Mucosa of descending colon (tissue), 3 donors: ENCODE measurements at regions not wholly inside any gene's neighbourhood (a gene's known extent, or its start where the extent isn't known, plus 50 kb on each side); places are given as distances from the start of the nearest gene placed in this dataset.

Experiments used
- ATAC-seq: fragments of 200-7000 bp; cut with Tn5 transposase; one replicate; pipeline ENCODE4 v1.9.1; 2020; ENCODE audit warnings: mild to moderate bottlenecking, moderate library complexity
- DNase-seq, 3 donors: peaks; one replicate each; pipeline ENCODE4 v3.0.0-alpha.2; 2020
- H3K36me3 ChIP-seq: fragments of 200-600 bp; one replicate; pipeline ENCODE4 v1.8.0; 2021; ENCODE audit warnings: low read depth, mild to moderate bottlenecking
- H3K4me1 ChIP-seq: fragments of 200-600 bp; one replicate; pipeline ENCODE4 v1.8.0; 2021; ENCODE audit warnings: low read depth, mild to moderate bottlenecking
- H3K4me3 ChIP-seq: fragments of 200-600 bp; one replicate; pipeline ENCODE4 v1.8.0; 2021; ENCODE audit warnings: mild to moderate bottlenecking
- H3K9me3 ChIP-seq: fragments of 200-600 bp; one replicate; pipeline ENCODE4 v1.8.0; 2021; ENCODE audit warnings: mild to moderate bottlenecking
- CTCF ChIP-seq: fragments of 200-600 bp; IDR thresholded peaks from one replicate; pipeline ENCODE4 v1.8.0; 2022; ENCODE audit warnings: antibody characterized with exemption, mild to moderate bottlenecking
- intact Hi-C, 2 donors: fragments of 100-400 bp; cut with DNase I in 1 of 2; cut with micrococcal nuclease in 1 of 2; formaldehyde crosslinking; loops; one replicate each; pipeline versions ENCODE4 v1.11.0 to v1.11.1; 2022; cut with DNase I, micrococcal nuclease
- donor health status: DM: no; HTN: no; CAD: no; lungs with moderate emphysema.
- donor health status: DM: no; HTN: no; CAD: no.
- donor health status: DM: no; HTN: yes; CAD: no.

GRCh38 chr3:178916223-178916622 lies 155.4 kb downstream of the ZMAT3 start:
- TF ChIP-seq CTCF: no peak
- Histone ChIP-seq H3K4me1 (no peaks in the 10 kb centered on the region), H3K4me3 (no peak overlapping the region), H3K9me3 (peaks cover 20% of the 10 kb centered on the region), H3K36me3 (no peaks in the 10 kb centered on the region)
- ATAC-seq: no peak
- intact Hi-C loops: no loop called here
- no peak for DNase-seq

GRCh38 chr3:178915365-178915764 lies 156.2 kb downstream of the ZMAT3 start:
- H3K4me3 ChIP-seq: no peak overlapping the region
- no peak for TF ChIP-seq CTCF
- intact Hi-C loops: no loop called here
- no peaks in the 10 kb centered on the region for H3K36me3 ChIP-seq
- no peaks in the 10 kb centered on the region for H3K4me1 ChIP-seq
- DNase-seq (no peak), ATAC-seq (no peak)
- peaks cover 20% of the 10 kb centered on the region for H3K9me3 ChIP-seq

- H3K4me3 ChIP-seq: no peak overlapping the region
- DNase-seq (no peak), ATAC-seq (no peak)
- H3K9me3 ChIP-seq: no peaks in the 10 kb centered on the region
- H3K4me1 ChIP-seq: no peaks in the 10 kb centered on the region
- TF ChIP-seq CTCF: no peak
- intact Hi-C loops: no loop called here
- no peaks in the 10 kb centered on the region for H3K36me3 ChIP-seq
Measured at GRCh38 chr3:178907081-178907480, 164.5 kb downstream of the ZMAT3 start.

GRCh38 chr3:178901204-178901603 lies 170.4 kb downstream of the ZMAT3 start:
- ATAC-seq (no peak), DNase-seq (no peak)
- Histone ChIP-seq H3K4me3 (no peak overlapping the region), H3K9me3 (no peaks in the 10 kb centered on the region), H3K4me1 (no peaks in the 10 kb centered on the region), H3K36me3 (no peaks in the 10 kb centered on the region)
- intact Hi-C loops: no loop called here
- TF ChIP-seq CTCF: no peak

- no peak for TF ChIP-seq CTCF
- DNase-seq (no peak), ATAC-seq (peak; percentile 35)
- no peaks in the 10 kb centered on the region for H3K9me3 ChIP-seq
- no peaks in the 10 kb centered on the region for H3K36me3 ChIP-seq
- intact Hi-C loops: no loop called here
- H3K4me1 ChIP-seq: no peaks in the 10 kb centered on the region
- no peak overlapping the region for H3K4me3 ChIP-seq
Measured at GRCh38 chr3:178900029-178900646, 171.5 kb downstream of the ZMAT3 start.
